ENCODE measurements at regions not wholly inside any gene's neighbourhood (a gene's known extent, or its start where the extent isn't known, plus 50 kb on each side); places are given as distances from the start of the nearest gene placed in this dataset.
"Not testable (repeated sequence)": the region's sequence is repeated elsewhere in the genome, so short reads cannot be mapped to it uniquely, and the experiment has no call there.

DNA sequence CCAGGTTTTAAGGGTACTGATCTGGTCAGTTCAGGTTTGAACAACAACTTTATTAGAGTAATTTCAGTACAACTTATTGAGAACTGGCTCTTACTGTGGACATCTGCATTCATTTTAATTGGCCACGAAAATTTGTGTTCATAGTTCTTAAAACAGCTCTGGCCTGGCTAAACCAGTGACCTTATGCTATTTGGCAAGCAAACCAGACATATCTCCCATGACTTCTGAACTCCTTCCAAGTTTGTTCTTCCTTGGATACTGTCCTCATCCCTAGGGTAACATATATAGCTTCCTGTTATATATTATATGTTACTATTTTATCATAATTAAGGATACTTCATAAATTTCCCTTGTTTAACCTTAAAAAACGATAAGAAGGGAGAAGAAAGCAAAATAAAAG lies 841.9 kb downstream of the TRAM1L1 start:
- Histone ChIP-seq H3K4me1 (ENCODE audit: control insufficient read depth in 2 of 2, insufficient read depth in 2 of 2, low read length in 2 of 2) (no peaks in the 10 kb centered on the region), H3K27me3 (ENCODE audit: control insufficient read depth in 2 of 2, insufficient read depth in 2 of 2, low read length in 2 of 2) (no peaks in the 10 kb centered on the region), H3K9me3 (ENCODE audit: control insufficient read depth in 2 of 2, low read length in 2 of 2) (no peaks in the 10 kb centered on the region), H3K27ac (ENCODE audit: low read depth in 2 of 2, low read length in 2 of 2) (no peak overlapping the region), H3K36me3 (ENCODE audit: control insufficient read depth in 2 of 2, insufficient read depth in 2 of 2, low read length in 2 of 2) (no peaks in the 10 kb centered on the region), H3K9ac (ENCODE audit: low read depth in 1 of 2, low read length in 2 of 2) (no peak overlapping the region), H3K4me3 (ENCODE audit: low read length in 2 of 2) (no peak overlapping the region)

DNA sequence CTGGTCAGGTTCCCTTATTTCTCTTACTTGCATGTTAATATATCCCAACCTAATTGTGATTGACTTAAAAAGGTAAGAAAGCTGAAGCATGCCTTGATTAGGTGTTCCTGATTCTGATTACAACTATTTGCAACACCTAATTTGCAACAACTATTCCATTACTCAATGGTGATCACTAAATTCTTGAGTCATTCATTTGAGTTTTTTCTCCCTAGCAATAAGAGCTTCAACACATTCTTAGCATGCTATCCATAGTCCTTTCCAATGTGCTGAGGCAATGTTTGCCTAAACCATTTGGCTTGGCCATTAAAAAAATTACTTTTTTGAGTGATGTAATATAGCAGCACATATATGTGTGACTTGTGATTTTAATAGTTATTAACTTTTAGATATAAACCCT lies 851.4 kb downstream of the TRAM1L1 start:
- H3K4me1 ChIP-seq (ENCODE audit: control insufficient read depth in 2 of 2, insufficient read depth in 2 of 2, low read length in 2 of 2): no peaks in the 10 kb centered on the region
- H3K9me3 ChIP-seq (ENCODE audit: control insufficient read depth in 2 of 2, low read length in 2 of 2): no peaks in the 10 kb centered on the region
- H3K27me3 ChIP-seq (ENCODE audit: control insufficient read depth in 2 of 2, insufficient read depth in 2 of 2, low read length in 2 of 2): no peaks in the 10 kb centered on the region
- H3K27ac ChIP-seq (ENCODE audit: low read depth in 2 of 2, low read length in 2 of 2): no peak overlapping the region
- no peaks in the 10 kb centered on the region for H3K36me3 ChIP-seq (ENCODE audit: control insufficient read depth in 2 of 2, insufficient read depth in 2 of 2, low read length in 2 of 2)
- no peak overlapping the region for H3K4me3 ChIP-seq (ENCODE audit: low read length in 2 of 2)
- H3K9ac ChIP-seq (ENCODE audit: low read depth in 1 of 2, low read length in 2 of 2): no peak overlapping the region

DNA sequence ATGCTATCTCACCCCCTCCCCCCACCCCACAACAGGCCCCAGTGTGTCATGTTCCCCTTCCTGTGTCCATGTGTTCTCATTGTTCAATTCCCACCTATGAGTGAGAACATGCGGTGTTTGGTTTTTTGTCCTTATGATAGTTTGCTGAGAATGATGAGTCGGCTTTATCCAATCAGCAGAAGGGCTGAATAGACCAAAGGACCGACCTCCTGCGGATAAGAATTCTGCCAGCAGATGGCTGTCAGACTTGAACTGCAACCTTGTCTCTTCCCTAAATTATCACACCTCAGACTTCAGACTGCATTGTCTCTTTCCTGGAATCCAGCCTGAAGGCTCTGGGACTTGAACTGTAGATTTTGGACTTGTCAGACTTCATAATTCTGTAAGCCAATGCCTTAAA lies 853.4 kb downstream of the TRAM1L1 start:
- not testable (repeated sequence) for H3K36me3 ChIP-seq (ENCODE audit: control insufficient read depth in 2 of 2, insufficient read depth in 2 of 2, low read length in 2 of 2); H3K4me1 ChIP-seq (ENCODE audit: control insufficient read depth in 2 of 2, insufficient read depth in 2 of 2, low read length in 2 of 2); H3K9me3 ChIP-seq (ENCODE audit: control insufficient read depth in 2 of 2, low read length in 2 of 2); H3K27me3 ChIP-seq (ENCODE audit: control insufficient read depth in 2 of 2, insufficient read depth in 2 of 2, low read length in 2 of 2); H3K27ac ChIP-seq (ENCODE audit: low read depth in 2 of 2, low read length in 2 of 2); H3K9ac ChIP-seq (ENCODE audit: low read depth in 1 of 2, low read length in 2 of 2); H3K4me3 ChIP-seq (ENCODE audit: low read length in 2 of 2)

DNA sequence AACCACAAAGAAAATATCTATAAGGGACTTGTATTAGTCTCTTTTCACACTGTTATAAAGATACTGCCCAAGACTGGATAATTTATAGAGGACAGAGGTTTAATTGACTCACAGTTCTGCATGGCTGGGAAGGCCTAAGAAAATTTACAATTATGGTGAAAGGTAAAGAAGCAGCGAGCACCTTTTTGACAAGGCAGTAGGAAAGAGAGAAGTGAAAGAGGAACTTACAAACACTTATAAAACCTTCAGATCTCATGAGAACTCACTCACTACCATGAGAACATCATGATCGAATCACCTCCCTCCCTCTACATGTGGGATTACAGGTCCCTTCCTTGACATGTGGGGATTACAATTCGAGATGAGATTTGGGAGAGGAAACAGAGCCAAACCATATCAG lies 856.0 kb downstream of the TRAM1L1 start:
- no peaks in the 10 kb centered on the region for H3K36me3 ChIP-seq (ENCODE audit: control insufficient read depth in 2 of 2, insufficient read depth in 2 of 2, low read length in 2 of 2)
- H3K27ac ChIP-seq (ENCODE audit: low read depth in 2 of 2, low read length in 2 of 2): no peak overlapping the region

DNA sequence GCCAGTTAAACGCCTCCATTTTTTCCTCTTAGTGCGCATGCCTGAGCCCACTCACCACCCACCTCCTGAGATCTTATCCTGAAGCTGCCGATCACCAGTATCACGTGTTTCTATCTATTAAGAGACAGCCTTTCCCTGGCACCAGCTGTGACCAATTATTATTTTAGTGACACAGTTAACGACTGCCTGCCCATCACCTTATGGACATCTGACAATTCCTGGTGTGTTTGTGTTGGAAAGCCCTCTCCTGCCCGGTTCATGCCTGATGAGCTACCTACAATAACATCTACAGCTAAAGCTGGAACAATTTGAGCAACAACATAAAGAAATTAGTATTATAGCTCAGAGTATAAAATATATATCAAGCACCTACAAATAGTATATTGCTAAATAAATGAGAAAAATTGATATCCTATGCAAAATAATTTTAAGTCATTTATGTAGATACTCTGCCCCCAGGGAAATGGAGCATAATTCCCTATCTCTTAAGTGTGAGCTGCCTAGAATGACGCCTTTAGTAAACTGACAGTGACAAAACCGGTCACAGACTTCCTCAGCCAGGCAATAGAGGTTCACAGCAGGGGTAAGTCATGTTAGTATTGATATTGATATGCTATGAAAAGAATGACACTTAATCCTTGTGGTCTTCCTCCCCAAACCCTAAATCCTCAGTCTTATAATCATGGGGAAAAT lies 862.2 kb downstream of the TRAM1L1 start:
- no peak overlapping the region for H3K9ac ChIP-seq (ENCODE audit: low read depth in 1 of 2, low read length in 2 of 2)
- H3K4me1 ChIP-seq (ENCODE audit: control insufficient read depth in 2 of 2, insufficient read depth in 2 of 2, low read length in 2 of 2): no peaks in the 10 kb centered on the region
- H3K27ac ChIP-seq (ENCODE audit: low read depth in 2 of 2, low read length in 2 of 2): no peak overlapping the region
- no peaks in the 10 kb centered on the region for H3K36me3 ChIP-seq (ENCODE audit: control insufficient read depth in 2 of 2, insufficient read depth in 2 of 2, low read length in 2 of 2)
- H3K4me3 ChIP-seq (ENCODE audit: low read length in 2 of 2): no peak overlapping the region
- no peaks in the 10 kb centered on the region for H3K27me3 ChIP-seq (ENCODE audit: control insufficient read depth in 2 of 2, insufficient read depth in 2 of 2, low read length in 2 of 2)
- H3K9me3 ChIP-seq (ENCODE audit: control insufficient read depth in 2 of 2, low read length in 2 of 2): no peaks in the 10 kb centered on the region

More for the DNA sequence above, 856.0 kb downstream of the TRAM1L1 start:
- Histone ChIP-seq H3K27me3 (ENCODE audit: control insufficient read depth in 2 of 2, insufficient read depth in 2 of 2, low read length in 2 of 2) (no peaks in the 10 kb centered on the region), H3K4me1 (ENCODE audit: control insufficient read depth in 2 of 2, insufficient read depth in 2 of 2, low read length in 2 of 2) (no peaks in the 10 kb centered on the region), H3K4me3 (ENCODE audit: low read length in 2 of 2) (no peak overlapping the region), H3K9me3 (ENCODE audit: control insufficient read depth in 2 of 2, low read length in 2 of 2) (no peaks in the 10 kb centered on the region), H3K9ac (ENCODE audit: low read depth in 1 of 2, low read length in 2 of 2) (no peak overlapping the region)

DNA sequence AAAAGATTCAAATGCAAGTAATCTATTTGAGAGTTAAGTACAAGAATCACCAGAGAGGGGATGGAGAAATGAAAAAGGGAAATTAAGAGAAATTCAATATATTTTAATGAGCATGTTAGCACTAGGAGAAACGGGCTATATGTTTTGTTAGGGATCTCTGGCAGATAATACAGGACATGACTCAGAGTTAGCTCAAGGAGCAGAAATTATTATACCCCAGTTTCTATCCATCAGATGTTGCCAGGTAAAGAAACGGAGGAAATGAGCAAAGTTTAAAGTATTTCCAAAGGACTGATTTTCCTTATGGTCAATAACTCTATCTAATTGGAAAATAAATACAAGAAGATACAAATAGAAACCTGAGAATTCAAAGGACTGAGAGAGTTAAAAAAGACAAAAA lies 867.6 kb downstream of the TRAM1L1 start:
- no peaks in the 10 kb centered on the region for H3K27me3 ChIP-seq (ENCODE audit: control insufficient read depth in 2 of 2, insufficient read depth in 2 of 2, low read length in 2 of 2)
- H3K9me3 ChIP-seq (ENCODE audit: control insufficient read depth in 2 of 2, low read length in 2 of 2): no peaks in the 10 kb centered on the region
- no peak overlapping the region for H3K27ac ChIP-seq (ENCODE audit: low read depth in 2 of 2, low read length in 2 of 2)
- H3K4me3 ChIP-seq (ENCODE audit: low read length in 2 of 2): no peak overlapping the region
- H3K9ac ChIP-seq (ENCODE audit: low read depth in 1 of 2, low read length in 2 of 2): no peak overlapping the region
- no peaks in the 10 kb centered on the region for H3K4me1 ChIP-seq (ENCODE audit: control insufficient read depth in 2 of 2, insufficient read depth in 2 of 2, low read length in 2 of 2)
- no peaks in the 10 kb centered on the region for H3K36me3 ChIP-seq (ENCODE audit: control insufficient read depth in 2 of 2, insufficient read depth in 2 of 2, low read length in 2 of 2)

DNA sequence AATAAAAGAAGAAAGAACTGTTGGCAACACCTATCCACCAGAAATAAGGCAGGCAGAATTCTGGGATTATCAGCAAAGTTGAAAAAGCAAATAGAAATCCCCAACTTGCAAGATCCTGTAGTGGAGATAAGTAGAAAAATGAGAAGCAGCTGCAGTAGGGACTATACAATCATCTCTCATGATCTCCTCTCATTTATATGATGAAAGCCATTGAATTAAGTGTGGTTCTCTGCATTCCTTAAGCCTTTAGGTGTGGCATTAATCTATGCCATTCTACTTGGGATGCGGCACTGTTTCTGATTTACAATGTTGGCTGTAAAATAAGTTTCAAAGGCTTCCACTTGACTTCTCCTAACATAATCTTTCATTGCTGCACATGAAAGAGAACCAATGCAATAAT lies 869.8 kb downstream of the TRAM1L1 start:
- no peak overlapping the region for H3K4me3 ChIP-seq (ENCODE audit: low read length in 2 of 2)
- H3K27me3 ChIP-seq (ENCODE audit: control insufficient read depth in 2 of 2, insufficient read depth in 2 of 2, low read length in 2 of 2): no peaks in the 10 kb centered on the region
- no peaks in the 10 kb centered on the region for H3K4me1 ChIP-seq (ENCODE audit: control insufficient read depth in 2 of 2, insufficient read depth in 2 of 2, low read length in 2 of 2)
- no peak overlapping the region for H3K9ac ChIP-seq (ENCODE audit: low read depth in 1 of 2, low read length in 2 of 2)
- H3K9me3 ChIP-seq (ENCODE audit: control insufficient read depth in 2 of 2, low read length in 2 of 2): no peaks in the 10 kb centered on the region
- H3K27ac ChIP-seq (ENCODE audit: low read depth in 2 of 2, low read length in 2 of 2): no peak overlapping the region
- no peaks in the 10 kb centered on the region for H3K36me3 ChIP-seq (ENCODE audit: control insufficient read depth in 2 of 2, insufficient read depth in 2 of 2, low read length in 2 of 2)

DNA sequence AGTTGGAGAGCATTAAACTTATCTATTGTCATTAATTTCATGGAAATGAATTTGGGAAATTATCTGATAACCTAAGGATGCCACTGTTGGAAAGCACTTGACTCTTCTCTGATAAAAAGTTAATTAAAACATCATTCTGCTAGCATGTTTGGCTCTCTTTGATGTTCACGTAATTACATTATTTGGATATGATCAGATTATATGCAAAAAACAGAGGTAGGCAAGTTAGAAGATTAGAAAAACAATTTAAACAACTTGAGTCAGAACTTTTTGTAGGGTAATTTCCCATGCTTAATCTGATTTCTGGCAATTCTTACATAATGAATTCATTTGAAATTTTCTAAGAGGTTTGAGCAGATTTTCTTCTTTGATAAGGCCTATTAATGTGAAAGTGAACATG lies 882.9 kb downstream of the TRAM1L1 start:
- no peak overlapping the region for H3K27ac ChIP-seq (ENCODE audit: low read depth in 2 of 2, low read length in 2 of 2)
- no peaks in the 10 kb centered on the region for H3K36me3 ChIP-seq (ENCODE audit: control insufficient read depth in 2 of 2, insufficient read depth in 2 of 2, low read length in 2 of 2)
- no peak overlapping the region for H3K9ac ChIP-seq (ENCODE audit: low read depth in 1 of 2, low read length in 2 of 2)
- H3K9me3 ChIP-seq (ENCODE audit: control insufficient read depth in 2 of 2, low read length in 2 of 2): no peaks in the 10 kb centered on the region
- no peak overlapping the region for H3K4me3 ChIP-seq (ENCODE audit: low read length in 2 of 2)
- H3K4me1 ChIP-seq (ENCODE audit: control insufficient read depth in 2 of 2, insufficient read depth in 2 of 2, low read length in 2 of 2): no peaks in the 10 kb centered on the region
- no peaks in the 10 kb centered on the region for H3K27me3 ChIP-seq (ENCODE audit: control insufficient read depth in 2 of 2, insufficient read depth in 2 of 2, low read length in 2 of 2)

DNA sequence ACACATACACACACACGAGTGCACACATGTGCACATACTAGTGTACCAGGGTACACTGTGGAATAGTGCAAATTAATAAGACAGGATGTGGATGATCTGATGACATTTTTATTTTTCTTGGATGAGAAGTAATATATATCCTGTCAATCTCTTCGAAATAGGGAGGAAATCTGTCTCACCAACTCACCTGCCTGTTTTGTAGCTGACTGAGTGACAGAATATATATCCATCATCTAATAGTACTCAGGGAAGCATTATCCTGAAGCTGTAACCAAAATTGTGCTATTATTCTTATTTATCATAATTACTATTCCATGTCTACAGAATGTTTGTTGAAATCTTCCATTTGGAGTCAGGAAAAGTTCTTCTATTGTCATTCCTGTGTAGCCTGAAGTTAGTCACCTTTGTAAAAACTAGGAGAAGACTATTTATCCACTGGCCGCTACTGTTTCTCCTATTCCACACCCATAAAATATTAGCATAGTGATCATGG lies 888.0 kb downstream of the TRAM1L1 start:
- Histone ChIP-seq H3K4me3 (ENCODE audit: low read length in 2 of 2) (no peak overlapping the region), H3K27ac (ENCODE audit: low read depth in 2 of 2, low read length in 2 of 2) (no peak overlapping the region), H3K4me1 (ENCODE audit: control insufficient read depth in 2 of 2, insufficient read depth in 2 of 2, low read length in 2 of 2) (no peaks in the 10 kb centered on the region), H3K9ac (ENCODE audit: low read depth in 1 of 2, low read length in 2 of 2) (no peak overlapping the region), H3K9me3 (ENCODE audit: control insufficient read depth in 2 of 2, low read length in 2 of 2) (no peaks in the 10 kb centered on the region), H3K36me3 (ENCODE audit: control insufficient read depth in 2 of 2, insufficient read depth in 2 of 2, low read length in 2 of 2) (no peaks in the 10 kb centered on the region), H3K27me3 (ENCODE audit: control insufficient read depth in 2 of 2, insufficient read depth in 2 of 2, low read length in 2 of 2) (no peaks in the 10 kb centered on the region)

DNA sequence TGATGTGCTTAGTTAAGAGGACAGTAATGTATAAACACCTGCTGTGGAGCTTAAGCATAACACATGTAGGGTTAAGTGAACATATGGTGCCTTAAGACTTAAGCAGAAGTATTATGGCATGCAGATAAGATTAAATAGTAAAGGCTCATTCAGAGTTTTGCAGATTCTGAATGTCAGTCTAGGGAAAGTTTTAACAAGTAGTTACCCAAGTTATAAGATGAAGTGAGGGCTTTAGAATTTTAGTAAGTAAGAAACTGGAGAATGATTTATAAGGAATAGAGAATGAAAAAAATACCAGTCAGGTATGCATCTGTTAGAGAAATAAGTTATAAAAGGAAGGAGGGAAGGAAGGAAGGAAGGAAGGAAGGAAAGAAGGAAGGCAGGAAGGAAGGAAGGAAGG lies 902.1 kb downstream of the TRAM1L1 start:
- Histone ChIP-seq H3K27ac (ENCODE audit: low read depth in 2 of 2, low read length in 2 of 2) (no peak overlapping the region), H3K4me3 (ENCODE audit: low read length in 2 of 2) (no peak overlapping the region), H3K9ac (ENCODE audit: low read depth in 1 of 2, low read length in 2 of 2) (no peak overlapping the region), H3K9me3 (ENCODE audit: control insufficient read depth in 2 of 2, low read length in 2 of 2) (no peaks in the 10 kb centered on the region), H3K36me3 (ENCODE audit: control insufficient read depth in 2 of 2, insufficient read depth in 2 of 2, low read length in 2 of 2) (no peaks in the 10 kb centered on the region), H3K27me3 (ENCODE audit: control insufficient read depth in 2 of 2, insufficient read depth in 2 of 2, low read length in 2 of 2) (no peaks in the 10 kb centered on the region), H3K4me1 (ENCODE audit: control insufficient read depth in 2 of 2, insufficient read depth in 2 of 2, low read length in 2 of 2) (no peaks in the 10 kb centered on the region)
